ENCODE measurements at regions not wholly inside any gene's neighbourhood (a gene's known extent, or its start where the extent isn't known, plus 50 kb on each side); places are given as distances from the start of the nearest gene placed in this dataset.

GRCh38 chr17:65278050-65278819 is 141.1 kb downstream of the RGS9 start:
- TF ChIP-seq POLR2A (IDR thresholded peaks at IDR 0.05; ENCODE audit: extremely low read depth, insufficient read length) (no peak), CTCF (IDR thresholded peaks at IDR 0.05; ENCODE audit: low read depth, low read length) (peak; percentile 36), MAX (IDR thresholded peaks at IDR 0.05; ENCODE audit: low read depth, low read length) (no peak)

Data from NB4 (cell line).